Effector memory CD4-positive, alpha-beta T cell (primary cell): ENCODE measurements at regions not wholly inside any gene's neighbourhood (a gene's known extent, or its start where the extent isn't known, plus 50 kb on each side); places are given as distances from the start of the nearest gene placed in this dataset.

Experiments used
- DNase-seq, 3 donors: peaks; one replicate each; pipeline ENCODE4 v3.0.0-alpha.2; 2020
- H3K27ac ChIP-seq: 2 replicates; pipeline ENCODE4 v1.7.0; 2013; ENCODE audit warnings: mild to moderate bottlenecking, low read length, moderate library complexity; ENCODE audit not compliant: insufficient read depth, poor library complexity, severe bottlenecking
- H3K27me3 ChIP-seq: replicated peaks from 2 replicates; pipeline ENCODE4 v1.7.0; 2013; ENCODE audit warnings: mild to moderate bottlenecking, low read length; ENCODE audit not compliant: insufficient read depth, control insufficient read depth, poor library complexity, severe bottlenecking
- H3K36me3 ChIP-seq: 2 replicates; pipeline ENCODE4 v1.7.0; 2013; ENCODE audit warnings: mild to moderate bottlenecking, low read length, moderate library complexity; ENCODE audit not compliant: control insufficient read depth, insufficient read depth
- H3K4me1 ChIP-seq: 2 replicates; pipeline ENCODE4 v1.7.0; 2013; ENCODE audit warnings: low read length, mild to moderate bottlenecking; ENCODE audit not compliant: control insufficient read depth, insufficient read depth, poor library complexity, severe bottlenecking
- H3K4me3 ChIP-seq: 2 replicates; pipeline ENCODE4 v1.7.0; 2013; ENCODE audit warnings: low read length, low read depth, mild to moderate bottlenecking; ENCODE audit not compliant: insufficient read depth, poor library complexity, severe bottlenecking
- H3K9me3 ChIP-seq: 2 replicates; pipeline ENCODE4 v1.7.0; 2013; ENCODE audit warnings: mild to moderate bottlenecking, low read length, moderate library complexity; ENCODE audit not compliant: control insufficient read depth

GRCh38 chr3:194000712-194001111 is 135.2 kb upstream of the HES1 start:
- peaks cover 4% of the 10 kb centered on the region for H3K4me1 ChIP-seq
- H3K9me3 ChIP-seq = no peaks in the 10 kb centered on the region
- H3K27ac ChIP-seq = no peak overlapping the region
- H3K4me3 ChIP-seq = no peak overlapping the region
- no peaks in the 10 kb centered on the region for H3K27me3 ChIP-seq
- H3K36me3 ChIP-seq = no peaks in the 10 kb centered on the region
- DNase-seq = no peak

DNA sequence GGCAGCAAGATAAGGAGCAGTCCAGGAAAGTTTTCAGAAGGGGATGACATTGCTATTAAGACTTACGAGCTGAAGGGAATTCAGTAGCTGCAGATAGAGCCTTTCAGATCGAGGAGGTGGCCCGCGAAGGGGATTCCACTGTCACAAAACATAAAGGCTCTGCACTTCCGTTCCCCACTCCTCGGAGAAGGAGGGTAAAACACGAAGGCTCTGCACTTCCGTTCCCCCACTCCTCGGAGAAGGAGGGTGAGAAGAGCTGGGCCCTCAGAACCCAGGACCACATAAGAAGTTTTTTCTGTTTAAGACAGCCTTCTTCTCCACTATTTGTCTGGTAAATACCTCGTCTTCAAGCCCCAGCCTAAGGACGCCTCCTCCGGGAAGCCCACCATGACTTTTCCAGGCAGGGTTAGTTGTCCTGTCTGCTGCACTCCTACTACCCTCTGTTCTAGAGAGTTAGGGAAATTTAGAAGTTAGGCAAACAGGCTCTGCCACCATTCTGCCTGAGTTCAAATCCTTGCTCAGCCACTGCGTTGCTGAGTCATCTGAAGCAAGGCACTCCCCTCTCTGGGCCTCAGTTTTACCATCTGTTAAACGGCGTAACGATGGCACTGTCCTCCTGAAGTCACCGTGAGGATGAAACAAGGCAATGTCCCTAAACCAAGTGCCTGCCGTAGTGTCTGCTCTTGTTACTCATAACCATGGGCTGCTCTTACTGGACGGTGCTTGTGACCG is 134.1 kb upstream of the HES1 start:
- no peak overlapping the region for H3K27ac ChIP-seq

GRCh38 chr3:194003114-194004057 is 132.6 kb upstream of the HES1 start:
- Histone ChIP-seq H3K27me3 (no peaks in the 10 kb centered on the region), H3K4me1 (peaks cover 4% of the 10 kb centered on the region), H3K9me3 (no peaks in the 10 kb centered on the region), H3K36me3 (no peaks in the 10 kb centered on the region), H3K4me3 (no peak overlapping the region), H3K27ac (no peak overlapping the region)
- no peak for DNase-seq

More for the DNA sequence above, 134.1 kb upstream of the HES1 start:
- Histone ChIP-seq H3K27me3 (no peaks in the 10 kb centered on the region), H3K4me3 (no peak overlapping the region), H3K9me3 (no peaks in the 10 kb centered on the region), H3K36me3 (no peaks in the 10 kb centered on the region), H3K4me1 (peaks cover 4% of the 10 kb centered on the region)
- no peak for DNase-seq

DNA sequence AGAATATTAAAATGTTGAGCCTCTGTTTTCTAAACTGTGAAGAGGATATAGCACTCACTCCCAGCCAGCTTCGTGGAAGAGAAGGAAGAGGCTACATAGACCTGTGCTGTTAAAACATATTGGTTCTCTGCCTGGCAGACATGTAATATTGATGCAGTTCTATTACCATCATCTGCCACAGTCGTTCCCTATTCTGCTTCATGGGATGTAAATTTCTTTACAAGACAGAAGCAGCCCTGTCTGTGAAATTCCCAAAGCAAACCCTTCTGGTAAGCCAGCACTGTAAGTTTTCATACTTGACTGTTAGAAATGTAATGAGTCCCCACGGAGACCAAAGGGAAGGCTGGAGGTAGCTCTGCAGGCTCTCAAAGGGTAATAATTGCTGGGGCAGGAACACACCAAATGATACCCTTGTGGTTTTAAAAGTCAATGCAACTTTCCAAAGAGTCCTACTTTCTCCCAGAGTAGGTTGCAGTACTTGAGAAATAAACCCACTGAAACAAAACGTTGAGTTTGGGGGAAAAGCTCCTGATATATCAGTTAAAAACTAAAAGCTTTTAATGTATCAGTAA is 129.9 kb upstream of the HES1 start:
- Histone ChIP-seq H3K36me3 (no peaks in the 10 kb centered on the region), H3K4me1 (peaks cover 4% of the 10 kb centered on the region), H3K27ac (no peak overlapping the region), H3K9me3 (no peaks in the 10 kb centered on the region), H3K27me3 (no peaks in the 10 kb centered on the region), H3K4me3 (no peak overlapping the region)
- no peak for DNase-seq

GRCh38 chr3:194007592-194008337 is 128.2 kb upstream of the HES1 start:
- Histone ChIP-seq H3K9me3 (no peaks in the 10 kb centered on the region), H3K27me3 (no peaks in the 10 kb centered on the region), H3K36me3 (no peaks in the 10 kb centered on the region), H3K4me1 (peaks cover 4% of the 10 kb centered on the region), H3K4me3 (no peak overlapping the region), H3K27ac (no peak overlapping the region)
- DNase-seq = no peak

- H3K36me3 ChIP-seq = no peaks in the 10 kb centered on the region
- no peaks in the 10 kb centered on the region for H3K9me3 ChIP-seq
- H3K27me3 ChIP-seq = no peaks in the 10 kb centered on the region
- DNase-seq = no peak
- no peaks in the 10 kb centered on the region for H3K4me1 ChIP-seq
- no peak overlapping the region for H3K27ac ChIP-seq
- no peak overlapping the region for H3K4me3 ChIP-seq
Observed at GRCh38 chr3:194009019-194009418, 126.9 kb upstream of the HES1 start.

DNA sequence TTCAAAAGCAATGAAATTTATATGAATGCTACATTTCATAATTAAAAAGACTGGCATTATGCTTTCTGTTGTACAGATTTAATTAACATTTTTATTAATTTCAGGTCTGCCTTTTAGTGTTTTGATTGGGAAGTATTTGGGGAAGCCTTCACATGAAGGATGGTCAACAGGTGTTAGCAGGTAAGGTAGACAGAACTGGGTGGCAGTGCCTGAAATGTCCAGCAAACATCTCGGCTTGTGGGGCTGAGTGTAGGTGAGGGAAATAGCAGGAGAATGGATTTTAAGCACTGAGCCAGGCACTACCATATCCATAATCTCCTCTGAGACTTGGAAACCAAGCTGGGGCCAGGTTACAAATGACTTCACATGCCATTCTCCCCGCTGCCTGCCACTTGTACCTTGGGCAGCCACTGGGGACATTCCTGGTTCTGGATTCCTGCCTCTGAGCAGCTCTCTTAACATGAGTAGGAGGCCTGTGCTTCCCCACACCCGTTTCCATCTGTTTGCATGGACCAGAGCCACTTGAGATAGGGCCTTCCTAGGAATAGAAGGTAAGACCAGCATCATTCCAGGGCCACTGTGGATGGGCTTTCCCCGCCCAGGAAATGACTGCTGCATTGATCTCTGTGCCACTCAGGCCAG is 125.9 kb upstream of the HES1 start:
- H3K27ac ChIP-seq = no peak overlapping the region
- no peak overlapping the region for H3K4me3 ChIP-seq
- no peak for DNase-seq
- H3K36me3 ChIP-seq = no peaks in the 10 kb centered on the region
- H3K4me1 ChIP-seq = no peaks in the 10 kb centered on the region
- no peaks in the 10 kb centered on the region for H3K9me3 ChIP-seq
- no peaks in the 10 kb centered on the region for H3K27me3 ChIP-seq

DNA sequence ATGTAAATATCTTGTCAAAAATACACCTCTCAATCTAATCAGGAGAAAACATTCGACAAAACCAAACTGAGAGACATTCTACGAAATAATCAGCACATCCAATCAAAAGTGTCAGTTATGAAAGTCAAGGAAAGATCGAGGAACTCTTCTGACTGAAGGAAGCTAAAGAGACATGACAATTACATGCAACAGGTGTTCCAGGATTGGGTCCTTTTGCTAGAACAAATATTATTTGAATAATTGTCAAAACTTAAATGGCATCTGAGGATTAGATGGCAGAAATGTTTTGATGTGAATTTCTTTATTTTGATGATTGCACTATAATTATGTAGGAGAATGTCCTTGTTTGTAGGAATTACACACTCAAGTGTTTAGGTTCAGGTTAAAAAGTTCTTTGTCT is 124.1 kb upstream of the HES1 start:
- H3K9me3 ChIP-seq = no peaks in the 10 kb centered on the region
- no peaks in the 10 kb centered on the region for H3K4me1 ChIP-seq
- H3K27me3 ChIP-seq = no peaks in the 10 kb centered on the region
- H3K36me3 ChIP-seq = no peaks in the 10 kb centered on the region
- no peak for DNase-seq
- no peak overlapping the region for H3K4me3 ChIP-seq
- H3K27ac ChIP-seq = no peak overlapping the region

- H3K27ac ChIP-seq = no peak overlapping the region
- H3K36me3 ChIP-seq = no peaks in the 10 kb centered on the region
- H3K4me1 ChIP-seq = no peaks in the 10 kb centered on the region
- H3K27me3 ChIP-seq = no peaks in the 10 kb centered on the region
- no peaks in the 10 kb centered on the region for H3K9me3 ChIP-seq
- DNase-seq = no peak
- no peak overlapping the region for H3K4me3 ChIP-seq
Observed at GRCh38 chr3:194013928-194014327, 122.0 kb upstream of the HES1 start.
